ENCODE measurements at regions not wholly inside any gene's neighbourhood (a gene's known extent, or its start where the extent isn't known, plus 50 kb on each side); places are given as distances from the start of the nearest gene placed in this dataset.
"Not testable (repeated sequence)": the region's sequence is repeated elsewhere in the genome, so short reads cannot be mapped to it uniquely, and the experiment has no call there.

DNA sequence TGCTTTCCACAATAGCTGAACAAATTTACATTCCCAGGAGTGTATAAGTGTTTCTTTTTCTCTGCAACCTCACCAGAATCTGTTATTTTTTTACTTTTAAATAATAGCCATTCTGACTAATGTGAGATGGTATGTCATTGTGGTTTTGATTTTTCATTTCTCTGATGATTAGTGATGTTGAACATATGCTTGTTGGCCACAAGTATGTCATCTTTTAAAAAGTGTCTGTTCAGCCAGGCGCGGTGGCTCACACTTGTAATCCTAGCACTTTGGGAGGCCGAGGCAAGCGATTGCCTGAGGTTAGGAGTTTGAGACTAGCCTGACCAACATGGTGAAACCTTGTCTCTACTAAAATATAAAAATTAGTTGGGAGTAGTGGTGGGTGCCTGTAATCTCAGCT lies 619.3 kb downstream of the SI start:
- DNase-seq, result no peak

DNA sequence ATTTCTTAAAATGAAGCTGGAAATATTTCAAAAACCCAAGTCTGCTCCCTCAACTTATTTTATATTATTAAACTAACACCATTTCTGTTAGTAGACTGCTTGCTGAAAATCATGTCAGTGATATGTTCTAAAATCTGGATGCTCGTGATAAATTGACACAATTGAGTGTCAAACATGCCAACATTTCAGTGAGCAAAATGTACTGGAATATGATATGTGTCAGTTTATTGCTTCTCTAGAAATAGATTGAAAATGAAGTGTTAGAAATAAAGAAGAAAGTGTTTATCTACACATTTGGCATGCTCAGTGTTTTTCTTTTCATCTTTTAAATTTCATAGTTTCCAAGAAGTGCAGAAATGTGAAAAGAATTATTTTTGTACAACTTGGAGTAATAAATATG lies 624.6 kb downstream of the SI start:
- no peak for DNase-seq

GRCh38 chr3:164452707-164453106 lies 625.6 kb downstream of the SI start:
- no peak for DNase-seq

DNA sequence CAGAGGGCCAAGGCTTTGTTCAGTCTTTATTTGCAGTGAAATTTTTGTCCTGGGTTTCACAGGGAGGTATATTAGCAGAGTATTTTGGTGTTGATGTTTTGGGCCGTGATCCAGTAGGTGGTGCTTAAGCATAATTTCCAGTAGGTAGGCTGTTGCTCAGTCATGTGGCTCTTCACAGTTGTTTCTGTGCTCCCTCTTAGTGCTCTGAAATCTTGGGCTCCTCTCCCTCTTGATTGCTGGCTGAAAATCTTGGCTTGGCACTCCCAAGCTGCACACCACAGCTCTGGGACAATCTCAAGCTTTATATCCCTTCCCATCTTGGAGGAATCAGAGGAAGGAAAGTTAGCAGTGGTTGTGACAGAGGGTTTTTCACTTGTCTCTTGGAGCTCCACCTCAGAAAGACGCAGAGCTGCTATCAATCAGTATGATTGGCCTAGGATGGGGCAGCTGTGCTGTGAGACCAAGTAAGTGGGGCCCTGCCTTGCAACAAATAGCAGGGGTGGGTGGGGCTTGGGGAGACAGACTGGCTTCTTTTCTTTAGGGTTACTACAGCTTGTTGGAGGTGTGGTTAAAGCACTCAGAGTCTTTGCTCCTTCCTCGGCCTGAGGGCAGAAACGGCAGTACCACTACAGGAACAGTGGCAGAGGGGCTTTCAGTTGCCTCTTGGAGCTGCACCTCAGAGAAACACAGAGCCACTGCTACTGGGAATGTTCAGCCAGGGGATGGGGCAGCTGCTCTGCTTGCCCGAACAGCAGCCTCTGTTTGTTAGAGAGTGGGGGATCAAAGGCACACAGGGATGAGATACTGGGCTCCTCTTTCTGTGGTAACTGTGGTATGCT lies 627.0 kb downstream of the SI start:
- DNase-seq, result no peak

GRCh38 chr3:164450276-164450905 lies 627.9 kb downstream of the SI start:
- DNase-seq, result no peak

- no peak for DNase-seq
Observed at GRCh38 chr3:164419220-164419619, 659.1 kb downstream of the SI start.

DNA sequence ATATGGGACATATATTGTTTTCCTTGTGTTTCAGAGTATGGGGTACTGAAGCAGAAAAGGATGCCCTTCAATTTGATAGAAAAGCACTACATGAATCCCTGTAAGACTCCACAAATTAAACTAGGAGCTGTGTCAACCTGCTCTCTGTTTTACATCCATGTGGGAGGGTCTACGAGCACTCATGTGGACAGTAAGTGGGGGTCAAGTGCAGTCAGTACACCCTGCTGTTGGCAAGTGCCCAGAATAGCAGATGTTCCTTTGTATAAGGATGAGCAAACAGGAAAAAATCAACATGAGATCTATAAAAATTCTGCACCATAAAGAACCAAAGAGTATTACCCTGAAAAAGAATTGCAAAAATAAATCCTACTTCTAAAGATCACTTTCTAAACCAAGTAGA lies 659.9 kb downstream of the SI start:
- DNase-seq, result peak; percentile 100

GRCh38 chr3:164417955-164418354 lies 660.3 kb downstream of the SI start:
- DNase-seq, result no peak

DNA sequence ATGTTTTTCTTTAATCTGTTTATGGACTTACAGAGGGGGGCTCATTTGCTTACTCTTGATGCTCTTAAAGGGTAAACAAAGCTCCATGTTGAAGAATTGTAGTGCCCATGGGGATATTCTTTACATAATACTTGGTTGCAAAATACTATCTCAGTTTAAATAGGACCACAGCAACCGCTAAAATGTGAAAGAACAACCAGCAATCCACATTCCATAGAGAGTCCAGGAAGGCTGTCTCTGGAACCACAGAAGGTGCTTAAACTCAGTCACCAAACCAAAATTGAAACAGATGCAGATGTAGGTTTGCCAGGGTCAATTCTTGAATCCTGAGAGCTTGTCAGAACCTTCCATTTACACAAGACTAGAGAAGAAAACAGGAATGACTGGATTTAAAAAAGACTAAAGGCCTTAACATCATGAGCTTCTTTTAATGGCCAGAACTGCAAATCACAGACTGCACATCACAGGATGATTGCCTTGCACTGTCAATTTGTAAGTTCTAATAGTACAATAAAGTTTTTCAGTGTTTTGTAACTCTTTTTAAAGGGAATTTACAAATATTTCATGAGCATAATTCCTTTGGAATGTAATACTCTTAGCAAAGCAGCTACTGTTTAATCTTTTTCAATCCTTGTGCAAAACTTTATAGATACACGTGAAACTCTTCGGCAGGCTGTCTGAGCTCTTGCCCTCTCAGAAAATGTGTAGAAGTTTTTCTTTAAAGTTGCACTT lies 661.6 kb downstream of the SI start:
- DNase-seq, result no peak

DNA sequence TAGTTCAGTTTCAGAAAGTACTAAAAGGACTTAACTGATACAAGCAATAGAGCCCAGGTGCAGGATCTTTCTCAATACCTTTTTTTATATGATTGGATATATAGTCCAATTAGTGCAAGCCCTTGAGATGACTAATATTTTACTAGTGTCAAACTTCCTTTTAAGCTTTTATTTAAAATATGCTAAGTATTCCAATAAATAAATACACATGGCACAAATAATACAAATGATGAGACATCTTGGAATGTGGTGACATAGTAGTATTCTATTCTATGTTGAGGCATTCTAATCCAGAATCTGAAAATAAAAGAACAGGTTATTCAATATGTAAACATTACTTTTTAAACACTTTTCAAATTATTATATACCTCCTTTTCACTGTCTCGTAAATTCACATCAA lies 670.0 kb downstream of the SI start:
- no peak for DNase-seq

DNA sequence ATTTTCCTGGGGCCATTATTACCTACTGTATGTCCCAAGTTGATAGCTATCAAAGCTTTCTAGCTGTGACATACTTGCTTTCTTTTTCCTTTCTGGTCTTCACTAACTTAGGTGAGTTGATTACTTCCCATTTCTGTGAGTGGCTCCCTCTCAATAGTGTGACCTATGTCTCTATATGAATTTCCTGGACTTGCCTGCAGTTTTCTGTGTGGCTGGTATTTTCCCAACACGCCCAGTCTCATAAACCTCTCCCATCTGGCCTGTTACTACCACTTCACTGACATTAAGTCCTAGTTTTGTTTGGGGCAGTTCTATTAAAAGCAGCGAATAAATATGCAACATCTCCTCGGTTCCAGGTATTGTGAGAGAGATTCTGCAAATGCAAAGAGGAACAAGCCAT lies 671.2 kb downstream of the SI start:
- DNase-seq, result no peak

GRCh38 chr3:164406281-164406680 lies 672.0 kb downstream of the SI start:
- DNase-seq, result no peak

DNA sequence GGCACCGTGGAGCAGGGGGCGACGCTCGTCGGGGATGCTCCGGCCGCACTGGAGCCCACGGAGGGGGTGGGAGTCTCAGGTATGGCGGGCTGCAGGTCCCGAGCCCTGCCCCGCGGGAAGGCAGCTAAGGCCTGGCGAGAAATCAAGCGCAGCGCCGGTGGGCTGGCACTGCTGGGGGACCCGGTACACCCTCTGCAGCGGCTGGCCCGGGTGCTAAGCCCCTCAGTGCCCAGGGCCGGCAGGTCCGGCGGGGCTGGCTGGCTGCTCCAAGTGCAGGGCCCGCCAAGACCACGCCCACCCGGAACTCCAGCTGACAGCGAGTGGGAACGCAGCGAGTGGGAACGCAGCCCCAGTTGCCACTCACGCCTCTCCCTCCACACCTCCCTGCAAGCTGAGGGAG lies 676.4 kb downstream of the SI start:
- DNase-seq, result no peak

DNA sequence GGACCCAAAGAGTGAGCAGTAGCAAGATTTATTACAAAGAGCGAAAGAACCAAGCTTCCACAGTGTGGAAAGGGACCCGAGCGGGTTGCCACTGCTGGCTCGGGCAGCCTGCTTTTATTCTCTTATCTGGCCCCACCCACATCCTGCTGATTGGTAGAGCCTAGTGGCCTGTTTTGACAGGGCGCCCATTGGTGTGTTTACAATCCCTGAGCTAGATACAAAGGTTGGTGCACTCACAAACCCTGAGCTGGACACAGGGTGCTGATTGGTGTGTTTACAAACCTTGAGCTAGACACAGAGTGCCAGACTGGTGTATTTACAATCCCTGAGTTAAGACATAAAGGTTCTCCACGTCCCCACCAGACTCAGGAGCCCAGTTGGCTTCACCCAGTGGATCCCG lies 676.9 kb downstream of the SI start:
- not testable (repeated sequence) for DNase-seq

GRCh38 chr3:164397462-164397861 lies 680.8 kb downstream of the SI start:
- DNase-seq, result no peak

DNA sequence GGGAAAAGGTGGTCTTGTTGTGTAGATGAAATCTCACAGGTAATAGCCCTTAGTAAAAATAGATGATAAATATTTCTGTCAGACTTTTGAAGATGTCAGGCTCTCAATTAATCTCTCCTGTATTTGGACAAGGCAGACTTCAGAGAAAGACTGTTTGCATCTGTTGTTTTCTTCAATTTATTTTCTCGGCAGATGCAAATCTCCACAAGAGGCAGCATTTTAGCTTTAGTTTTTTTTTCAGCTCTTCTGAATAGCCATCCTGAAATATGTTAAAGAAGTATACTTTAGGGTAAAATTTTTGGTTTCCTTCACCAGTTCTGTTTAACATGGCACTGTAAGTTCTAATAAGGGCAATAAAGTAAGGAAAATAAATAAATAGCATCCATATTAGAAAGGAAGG lies 685.1 kb downstream of the SI start:
- no peak for DNase-seq

GRCh38 chr3:164390046-164390445 lies 688.2 kb downstream of the SI start:
- no peak for DNase-seq

DNA sequence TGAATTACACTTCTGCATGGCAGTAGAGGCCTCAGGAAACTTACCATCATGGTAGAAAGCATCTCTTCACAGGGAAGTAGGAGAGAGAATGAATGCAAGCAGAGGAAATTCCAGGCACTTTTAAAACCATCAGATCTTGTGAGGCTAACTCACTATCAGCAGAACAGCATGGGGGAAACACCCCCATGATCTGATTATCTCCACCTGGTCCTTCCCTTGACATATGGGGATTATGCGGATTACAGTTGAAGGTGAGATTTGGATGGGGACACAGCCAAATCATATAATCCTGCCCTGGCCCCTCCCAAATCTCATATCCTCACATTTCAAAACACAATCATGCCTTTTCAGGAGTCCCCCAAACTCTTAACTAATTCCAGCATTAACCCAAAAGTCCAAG lies 691.1 kb downstream of the SI start:
- no peak for DNase-seq

GRCh38 chr3:164380156-164380555 lies 698.1 kb downstream of the SI start:
- DNase-seq, result no peak

GRCh38 chr3:164377466-164377865 lies 700.8 kb downstream of the SI start:
- DNase-seq, result no peak

- no peak for DNase-seq
Observed at GRCh38 chr3:164375995-164376394, 702.3 kb downstream of the SI start.

GRCh38 chr3:164375538-164375937 lies 702.8 kb downstream of the SI start:
- no peak for DNase-seq

DNA sequence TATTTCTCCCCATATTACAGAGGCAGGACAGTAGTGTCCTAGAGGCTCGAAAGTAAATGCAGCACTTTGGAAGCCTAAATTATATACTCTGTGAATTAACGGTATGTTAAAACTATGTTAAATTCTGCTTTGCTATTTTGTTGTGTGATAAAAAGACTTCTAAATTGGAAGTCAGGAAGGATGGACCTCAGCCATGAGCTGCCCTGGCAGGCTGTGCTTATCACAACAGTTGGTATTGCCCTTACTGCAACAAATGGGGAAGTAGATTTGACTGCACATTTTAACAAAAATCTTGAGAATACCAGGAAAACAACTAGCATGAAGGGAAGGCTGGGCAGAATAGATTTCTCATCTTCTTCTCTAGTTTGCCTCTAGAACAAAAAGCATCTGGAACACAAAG lies 706.6 kb downstream of the SI start:
- DNase-seq, result no peak

DNA sequence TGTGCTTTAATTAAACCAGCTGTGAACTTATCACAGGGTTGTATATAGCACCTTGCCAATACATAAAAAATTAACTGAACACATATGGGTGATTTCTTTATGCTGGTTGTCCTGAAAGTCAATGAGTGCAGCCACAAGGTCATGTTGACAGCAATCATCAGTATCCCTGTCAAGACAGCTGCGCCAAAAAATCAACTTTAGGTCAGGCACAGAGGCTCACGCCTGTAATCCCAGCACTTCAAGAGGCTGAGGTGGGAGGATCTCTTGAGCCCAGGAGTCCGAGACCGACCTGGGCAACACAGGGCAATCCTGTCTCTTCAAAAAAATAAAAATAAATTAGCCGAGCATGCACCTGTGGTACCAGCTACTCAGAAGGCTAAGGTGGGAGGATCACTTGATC lies 707.3 kb downstream of the SI start:
- DNase-seq, result no peak
